NCI-H2081 (cell line): ENCODE measurements at regions not wholly inside any gene's neighbourhood (a gene's known extent, or its start where the extent isn't known, plus 50 kb on each side); places are given as distances from the start of the nearest gene placed in this dataset.
"Not testable (repeated sequence)": the region's sequence is repeated elsewhere in the genome, so short reads cannot be mapped to it uniquely, and the experiment has no call there.

Experiments
- DNase-seq, 2 experiments: peaks; one replicate each; lab custom pipeline; 2025; lab: John Stamatoyannopoulos, UW

- no peak for DNase-seq
Measured at GRCh38 chr11:59008947-59009346, 69.7 kb downstream of the GLYATL1 start.

DNA sequence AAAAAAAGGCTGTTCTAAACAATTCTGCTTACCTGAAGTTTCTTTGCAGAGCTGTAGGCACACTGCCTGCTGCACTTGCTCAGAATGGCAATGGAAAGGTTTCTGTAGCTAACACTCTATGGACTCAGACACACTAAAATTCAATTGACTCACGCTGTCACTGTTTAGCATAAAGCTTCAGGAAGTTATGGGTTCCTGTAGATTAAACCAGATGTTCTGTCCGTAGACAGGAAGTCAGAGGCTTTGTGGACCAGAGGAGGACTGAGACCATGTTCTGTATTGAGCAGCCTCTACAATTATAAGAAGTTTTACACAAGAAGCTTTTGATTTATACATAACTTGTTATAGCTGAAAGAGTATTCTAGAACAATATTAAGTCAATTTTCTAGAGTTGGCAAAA, 70.4 kb downstream of the GLYATL1 start:
- DNase-seq, result no peak

- DNase-seq, result no peak
Measured at GRCh38 chr11:59010708-59011107, 71.4 kb downstream of the GLYATL1 start.

DNA sequence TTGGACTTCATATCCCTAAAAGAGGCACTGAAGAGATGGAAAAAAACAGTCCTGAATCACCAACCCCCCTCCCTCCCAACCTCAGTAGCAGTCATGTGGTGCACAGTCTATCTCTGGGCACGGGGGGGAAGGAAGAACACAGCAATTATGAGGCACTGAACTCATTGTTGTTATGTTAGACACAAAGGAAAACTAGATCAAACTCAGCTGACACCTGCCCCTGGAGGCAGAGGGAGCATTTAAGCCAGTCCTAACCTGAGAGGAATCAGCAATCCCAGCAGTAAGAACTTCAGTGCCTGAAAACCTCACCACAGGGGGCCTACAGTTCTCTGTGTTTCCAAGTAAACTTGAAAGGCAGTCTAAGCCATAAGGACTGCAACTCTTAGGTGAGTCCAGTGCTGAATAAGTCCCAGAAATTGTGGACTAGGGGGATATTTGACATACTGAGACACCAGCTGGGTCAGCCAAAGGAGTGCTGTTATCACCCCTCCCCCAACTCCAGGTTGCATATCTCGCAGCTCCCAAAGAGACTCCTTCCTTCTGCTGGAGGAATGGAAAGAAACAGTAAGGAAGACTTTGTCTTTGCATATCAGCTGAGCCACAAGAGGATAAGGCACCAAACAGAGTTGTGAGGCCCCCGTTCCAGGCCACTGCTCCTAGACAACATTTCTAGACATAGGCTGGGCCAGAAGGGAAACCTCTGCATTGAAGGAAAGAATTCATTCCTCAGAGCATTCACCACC, 72.5 kb downstream of the GLYATL1 start:
- no peak for DNase-seq

- no peak for DNase-seq
Measured at GRCh38 chr11:59012398-59013265, 73.3 kb downstream of the GLYATL1 start.

DNA sequence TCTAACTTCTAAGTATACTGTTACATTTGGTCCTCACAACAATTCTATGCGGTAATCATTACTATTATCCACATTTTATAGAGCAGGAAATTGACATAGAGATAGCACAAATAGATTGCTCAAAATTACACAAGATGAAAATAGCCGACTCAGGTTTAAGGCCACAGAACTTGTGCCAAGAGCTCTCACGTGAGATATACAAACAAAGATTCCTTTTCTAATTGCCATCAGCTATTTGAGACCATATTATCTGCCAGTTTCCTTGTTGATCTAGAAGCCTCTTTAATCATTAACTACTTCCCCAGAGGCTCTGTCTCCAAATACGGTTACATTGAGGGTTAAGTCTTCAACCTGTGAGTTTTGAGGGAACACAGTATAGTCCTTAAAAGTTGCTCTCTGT, 61.0 kb upstream of the GLYATL1B start:
- peak in 1 of 2 experiments; percentile 67 for DNase-seq

- no peak for DNase-seq
Measured at GRCh38 chr11:59028105-59028504, 58.0 kb upstream of the GLYATL1B start.

DNA sequence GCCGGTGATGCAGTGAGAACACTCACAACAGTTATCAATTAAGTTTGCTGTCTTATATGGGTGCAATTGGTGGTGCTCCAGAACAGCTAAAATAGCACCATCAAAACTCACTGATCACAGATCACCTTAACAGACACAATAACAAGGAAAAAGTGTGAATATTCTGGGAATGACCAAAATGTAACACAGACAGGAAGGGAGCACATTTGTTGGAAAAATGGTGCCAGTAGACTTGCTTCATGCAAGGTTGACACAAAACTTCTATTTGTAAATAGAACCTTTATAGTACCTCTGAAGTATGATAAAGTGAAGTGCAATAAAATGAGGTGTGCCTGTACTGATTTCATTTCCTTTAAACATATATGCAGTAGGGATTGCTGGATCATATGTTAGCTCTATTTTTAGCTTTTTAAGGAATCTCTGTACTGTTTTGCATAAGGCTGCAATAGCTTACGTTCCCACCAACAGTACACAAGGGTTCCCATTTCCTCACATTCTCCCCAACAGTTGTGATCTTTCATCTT, 56.7 kb upstream of the GLYATL1B start:
- DNase-seq, result no peak

DNA sequence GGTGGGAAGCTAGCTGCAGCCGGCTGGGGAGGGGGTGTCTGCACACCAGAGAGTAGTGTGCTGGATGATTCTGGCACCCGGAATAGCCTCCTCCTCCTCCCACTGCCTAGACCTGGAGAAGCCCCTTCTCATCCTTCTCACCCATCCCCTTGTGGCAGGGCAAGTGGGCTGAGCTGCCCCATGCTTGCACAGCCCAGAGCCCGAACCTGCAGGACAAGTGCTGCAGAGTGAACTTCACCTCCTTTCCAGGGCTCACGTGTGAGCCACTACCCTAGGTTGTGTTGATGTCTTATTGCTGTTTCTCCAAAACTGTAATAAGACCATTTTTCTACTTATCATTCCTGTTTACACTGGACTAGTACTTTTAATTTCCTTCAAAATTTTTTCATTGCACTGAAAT, 56.1 kb upstream of the GLYATL1B start:
- DNase-seq, result no peak

GRCh38 chr11:59031746-59032145, 54.4 kb upstream of the GLYATL1B start:
- DNase-seq, result not testable (repeated sequence)
